GM12891 (cell line): ENCODE measurements at regions not wholly inside any gene's neighbourhood (a gene's known extent, or its start where the extent isn't known, plus 50 kb on each side); places are given as distances from the start of the nearest gene placed in this dataset.

Experiments used
- DNase-seq: peaks from one replicate; pipeline ENCODE4 v3.0.0; 2011; ENCODE audit warnings: low spot score; ENCODE audit not compliant: insufficient read length
- FAIRE-seq: peaks from 2 replicates; lab custom pipeline; 2011; peaks lifted over from hg19 to GRCh38; lab: Jason Lieb, UNC
- PAX5 ChIP-seq: IDR thresholded peaks from 2 replicates; pipeline ENCODE4 v1.6.1; 2011; ENCODE audit warnings: low read length, moderate library complexity, mild to moderate bottlenecking; ENCODE audit not compliant: insufficient read depth, severe bottlenecking
- POLR2A ChIP-seq: IDR thresholded peaks from 2 replicates; pipeline ENCODE4 v1.6.1; 2011; ENCODE audit warnings: low read depth, low read length, control low read depth
- POLR2AphosphoS5 ChIP-seq: IDR thresholded peaks from 2 replicates; pipeline ENCODE4 v1.6.1; 2011; ENCODE audit warnings: low read depth, low read length, control low read depth
- POU2F2 ChIP-seq: IDR thresholded peaks from 2 replicates; pipeline ENCODE4 v1.6.1; 2011; ENCODE audit warnings: low read depth, mild to moderate bottlenecking, control low read depth, low read length, moderate library complexity
- SPI1 ChIP-seq: IDR thresholded peaks from 2 replicates; pipeline ENCODE4 v1.6.1; 2011; ENCODE audit warnings: low read depth, low read length, control low read depth
- TAF1 ChIP-seq: IDR thresholded peaks from 2 replicates; pipeline ENCODE4 v1.6.1; 2011; ENCODE audit warnings: low read depth, low read length, control low read depth

DNA sequence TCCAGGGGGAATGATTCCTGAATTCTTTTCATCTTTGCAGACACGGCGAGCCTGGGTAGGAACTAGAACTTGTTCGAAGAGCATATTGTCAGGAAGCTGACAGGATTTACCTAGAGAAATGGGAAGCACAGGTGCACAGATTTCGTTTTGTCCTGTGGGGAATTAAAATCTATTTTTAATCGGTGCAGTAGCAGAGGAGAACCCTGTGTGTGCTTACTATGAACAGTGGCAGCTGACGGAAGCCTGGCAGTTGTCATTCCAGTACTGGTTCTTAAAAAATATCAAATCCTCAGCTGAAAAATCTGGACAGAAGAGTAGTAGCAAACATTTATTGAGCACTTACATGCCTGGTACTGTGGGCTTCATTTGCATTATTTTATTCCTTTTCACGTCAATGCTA is 609.0 kb downstream of the QKI start:
- no peak for DNase-seq
- FAIRE-seq: no peak
- TF ChIP-seq PAX5: no peak
- TF ChIP-seq POLR2A: no peak
- no peak for TF ChIP-seq POU2F2
- no peak for TF ChIP-seq SPI1
- no peak for TF ChIP-seq TAF1
- no peak for TF ChIP-seq POLR2AphosphoS5

DNA sequence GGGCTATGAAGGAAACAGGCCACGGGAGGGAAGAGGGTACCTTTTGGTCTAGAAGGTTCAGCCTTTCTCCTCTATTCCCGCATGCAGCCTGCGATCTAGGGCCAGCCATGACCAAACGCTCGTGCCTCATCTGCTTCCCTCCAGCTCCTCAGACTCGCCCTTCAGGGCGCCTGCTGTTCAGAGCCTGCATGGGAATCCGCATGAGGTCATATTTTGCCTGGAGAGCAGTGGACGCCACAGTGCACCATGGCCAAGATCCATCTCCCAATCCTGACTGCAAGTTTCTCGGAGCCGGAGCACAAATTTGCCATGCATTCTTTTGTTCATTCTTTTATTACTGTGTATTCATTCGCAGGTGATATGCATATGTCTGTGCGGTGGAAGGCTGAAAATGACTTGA is 608.1 kb downstream of the QKI start:
- TF ChIP-seq POLR2AphosphoS5 (no peak), POLR2A (no peak), SPI1 (no peak), PAX5 (no peak), TAF1 (no peak), POU2F2 (no peak)
- DNase-seq: no peak

DNA sequence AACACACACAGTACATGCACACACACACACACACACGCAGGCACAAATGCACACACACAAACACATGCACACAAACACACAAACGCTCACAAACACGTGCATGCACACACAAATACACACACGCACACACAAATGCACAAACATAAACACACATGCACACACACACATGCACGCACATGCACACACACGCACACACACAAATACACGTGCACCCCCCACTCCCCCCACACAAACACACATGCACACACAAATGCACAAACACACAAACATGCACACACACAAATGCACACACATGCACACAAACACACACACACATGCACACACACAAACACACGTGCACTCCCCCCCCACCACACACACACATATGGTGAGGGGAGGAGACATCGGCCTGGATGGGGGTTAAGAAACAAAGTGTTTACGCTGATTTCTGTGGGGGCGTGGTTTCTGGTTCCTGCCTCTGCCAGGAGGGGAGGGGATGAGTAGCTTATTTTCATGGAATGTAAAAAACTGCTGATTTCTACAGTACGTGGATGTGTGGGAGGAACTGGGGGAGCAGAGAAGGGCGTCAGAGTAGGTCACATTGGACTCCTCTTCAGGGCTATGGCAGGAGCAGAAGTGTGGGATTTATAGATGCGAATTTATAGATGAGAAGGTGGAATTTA is 607.2 kb downstream of the QKI start:
- FAIRE-seq: no peak
- TF ChIP-seq TAF1: no peak
- TF ChIP-seq SPI1: no peak
- TF ChIP-seq PAX5: no peak
- no peak for TF ChIP-seq POU2F2
- TF ChIP-seq POLR2AphosphoS5: no peak
- TF ChIP-seq POLR2A: no peak

More for the DNA sequence above, 608.1 kb downstream of the QKI start:
- FAIRE-seq: no peak

DNA sequence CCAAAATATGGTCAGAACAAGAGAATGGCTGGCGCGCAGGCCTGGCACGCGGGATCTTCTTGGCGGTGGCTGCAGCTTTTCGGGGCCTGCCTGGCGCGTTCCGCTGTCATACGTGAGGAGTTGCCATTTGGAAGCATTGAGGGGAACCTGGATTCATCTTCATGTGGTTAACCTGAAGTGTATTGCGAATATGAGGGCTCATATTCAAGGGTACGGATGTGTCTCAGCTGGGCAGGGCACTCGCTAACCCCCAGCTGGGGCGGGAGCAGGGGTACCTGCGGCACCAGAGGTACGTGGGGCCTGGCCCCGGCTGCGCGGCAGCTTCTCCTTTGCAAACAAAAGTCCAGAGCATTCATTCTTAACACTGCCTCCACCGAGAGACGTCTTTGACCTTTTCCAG is 605.6 kb downstream of the QKI start:
- DNase-seq (no peak), FAIRE-seq (no peak)
- TF ChIP-seq POU2F2 (no peak), TAF1 (no peak), POLR2AphosphoS5 (no peak), PAX5 (no peak), SPI1 (no peak), POLR2A (no peak)

More for the DNA sequence above, 607.2 kb downstream of the QKI start:
- no peak for DNase-seq

DNA sequence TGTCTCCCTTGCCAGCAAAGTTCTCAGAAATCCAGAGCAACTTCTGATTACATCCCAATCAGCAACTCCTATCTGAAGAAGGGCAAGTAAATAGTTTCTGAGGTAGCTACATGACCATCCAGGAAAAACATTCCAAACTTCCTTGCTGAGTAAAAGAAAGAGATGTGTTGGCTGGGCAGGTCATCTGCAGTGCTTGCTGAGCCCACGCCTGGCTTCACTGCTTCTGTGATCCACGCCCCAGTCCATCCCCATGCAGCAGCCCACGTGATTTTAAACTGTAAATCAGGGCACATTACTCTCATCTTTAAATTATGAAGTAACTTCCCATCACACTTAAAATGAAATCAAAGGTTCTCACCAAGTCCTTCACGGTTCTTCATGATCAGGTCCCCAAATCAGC is 603.6 kb downstream of the QKI start:
- TF ChIP-seq PAX5 (no peak), POLR2A (no peak), SPI1 (no peak), TAF1 (no peak), POU2F2 (no peak), POLR2AphosphoS5 (no peak)
- no peak for FAIRE-seq
- no peak for DNase-seq

DNA sequence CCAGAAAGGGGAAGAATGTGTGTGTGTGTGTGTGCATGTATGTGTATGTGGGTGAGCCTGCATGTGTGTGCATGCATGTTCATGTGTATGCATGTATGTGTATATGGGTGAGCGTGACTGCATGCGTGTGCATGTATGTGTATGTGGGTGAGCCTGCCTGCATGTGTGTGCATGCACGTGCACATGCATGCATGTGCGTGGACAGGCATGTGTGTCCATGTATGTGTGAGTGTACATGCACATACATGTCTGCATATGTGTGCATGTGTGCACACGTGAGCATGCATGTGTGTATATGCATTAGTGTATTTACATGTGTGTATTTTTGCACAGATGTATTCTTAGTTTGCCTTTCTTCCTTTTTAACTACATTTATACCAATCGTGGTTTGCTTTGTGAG is 601.5 kb downstream of the QKI start:
- DNase-seq: no peak
- TF ChIP-seq SPI1 (no peak), TAF1 (no peak), POLR2A (no peak), POLR2AphosphoS5 (no peak), POU2F2 (no peak)
- FAIRE-seq: no peak

DNA sequence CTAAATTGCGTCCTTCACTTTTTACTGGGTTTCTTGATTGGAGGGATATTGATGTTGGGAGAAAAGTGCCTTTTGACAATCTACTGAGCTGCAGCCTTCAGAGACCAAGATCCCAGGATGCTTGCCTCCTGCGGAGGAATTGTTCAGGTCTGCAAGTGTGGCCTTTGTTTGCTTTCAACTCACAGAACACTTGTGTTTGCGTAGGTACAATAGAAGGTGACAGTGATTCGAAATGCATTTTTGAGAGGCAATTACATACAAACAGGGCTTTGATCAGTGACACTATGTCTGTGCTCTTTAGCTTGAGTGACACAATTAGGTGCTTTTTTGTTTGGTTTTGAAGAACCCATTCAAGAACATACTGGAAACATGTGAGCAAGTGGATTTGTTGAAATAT is 600.6 kb downstream of the QKI start:
- TF ChIP-seq POLR2A: no peak
- TF ChIP-seq PAX5: no peak
- TF ChIP-seq SPI1: no peak
- TF ChIP-seq POLR2AphosphoS5: no peak
- TF ChIP-seq TAF1: no peak
- no peak for TF ChIP-seq POU2F2
- FAIRE-seq: no peak
- no peak for DNase-seq

DNA sequence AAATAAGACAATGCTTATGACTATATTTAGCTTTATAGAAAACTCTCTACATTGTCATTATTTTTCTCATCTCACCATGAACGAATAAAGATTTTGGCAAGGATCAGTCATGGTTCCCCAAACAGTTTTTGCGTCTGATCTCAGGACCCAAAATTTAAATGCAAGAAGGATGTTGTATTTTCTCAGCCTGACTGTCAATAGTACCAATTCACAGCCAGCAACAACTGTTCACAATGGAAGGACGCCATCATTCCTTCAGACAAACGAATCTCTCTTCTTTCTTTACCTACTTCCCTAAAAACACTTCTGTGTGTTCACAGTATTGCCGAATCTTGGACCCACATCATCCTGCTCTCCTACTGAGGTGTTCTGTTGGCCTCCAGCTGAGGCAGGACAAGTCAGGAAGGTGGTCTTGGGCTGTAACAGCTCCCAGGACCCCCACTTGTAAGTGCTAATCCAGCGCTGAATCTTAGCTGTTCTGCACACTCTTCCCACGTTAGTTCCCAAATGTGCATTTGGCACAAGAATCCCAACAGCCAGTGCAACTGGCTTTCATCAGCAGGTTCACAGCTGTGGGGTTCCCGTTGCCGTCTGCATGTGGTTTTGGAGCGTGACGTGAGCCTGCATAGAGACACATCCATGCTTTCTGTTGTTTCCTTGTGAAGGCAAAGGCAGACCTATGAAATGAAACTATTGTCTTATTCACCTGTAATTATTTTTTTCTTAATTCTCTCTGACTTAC is 600.0 kb downstream of the QKI start:
- FAIRE-seq (no peak), DNase-seq (no peak)
- TF ChIP-seq POLR2A: no peak

DNA sequence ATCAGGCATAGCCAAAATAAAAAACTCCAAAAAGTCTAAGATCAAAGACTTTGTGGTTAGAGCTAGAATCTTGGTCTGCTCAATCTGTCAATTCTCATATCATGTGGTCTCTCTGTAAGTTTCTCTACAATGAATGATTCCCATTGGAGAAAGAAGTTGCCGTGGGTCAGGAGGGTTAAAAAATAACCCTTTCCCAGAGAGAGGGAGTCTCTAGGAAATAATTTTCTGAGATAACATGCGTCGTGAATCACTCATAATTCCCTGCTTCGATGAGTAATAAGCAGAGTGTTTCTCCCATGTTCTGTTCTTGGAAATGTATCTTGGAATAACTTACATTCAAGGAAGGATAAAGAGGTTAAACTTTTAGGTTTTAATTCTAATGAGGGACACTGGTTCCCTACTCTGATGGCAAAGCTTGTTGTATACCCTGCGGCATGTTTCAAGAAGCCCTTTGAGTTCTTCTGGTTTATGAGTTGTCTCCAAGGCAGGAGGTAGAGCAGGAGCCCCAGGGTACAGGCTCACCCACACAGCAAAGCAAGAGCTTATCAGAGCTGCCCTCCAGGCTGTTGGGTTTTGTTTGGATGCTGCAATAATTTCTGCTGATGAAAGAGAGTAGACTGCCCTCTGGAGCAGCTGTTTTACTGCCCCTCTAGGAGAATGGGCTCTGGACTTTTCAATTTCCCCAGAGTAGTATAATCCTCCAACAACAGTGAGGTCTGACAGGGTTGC is 599.1 kb downstream of the QKI start:
- FAIRE-seq (no peak), DNase-seq (no peak)
- TF ChIP-seq POLR2AphosphoS5: no peak
- TF ChIP-seq POLR2A: no peak
- TF ChIP-seq POU2F2: no peak

DNA sequence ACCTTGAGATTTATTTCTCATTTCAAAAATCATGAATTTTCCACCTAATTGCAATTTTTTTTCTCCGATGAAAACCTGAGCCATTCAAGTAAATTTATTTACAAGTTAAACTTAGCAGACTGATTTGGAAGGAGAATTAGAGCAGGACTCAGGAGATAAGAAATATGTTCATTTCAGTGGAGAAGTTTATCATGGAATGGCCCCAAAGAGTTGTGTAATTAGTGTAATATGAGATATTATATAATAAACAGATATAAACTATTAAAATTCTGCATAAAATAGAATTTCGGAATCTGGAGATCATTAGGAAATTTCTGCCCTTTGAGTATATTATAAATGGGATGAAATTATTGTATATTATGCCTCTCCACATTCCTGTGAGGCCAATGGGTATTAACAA is 596.8 kb downstream of the QKI start:
- DNase-seq (no peak), FAIRE-seq (no peak)
- TF ChIP-seq TAF1 (no peak), POLR2AphosphoS5 (no peak), POLR2A (no peak), SPI1 (no peak), POU2F2 (no peak), PAX5 (no peak)
